ENCODE measurements at regions not wholly inside any gene's neighbourhood (a gene's known extent, or its start where the extent isn't known, plus 50 kb on each side); places are given as distances from the start of the nearest gene placed in this dataset.

DNA sequence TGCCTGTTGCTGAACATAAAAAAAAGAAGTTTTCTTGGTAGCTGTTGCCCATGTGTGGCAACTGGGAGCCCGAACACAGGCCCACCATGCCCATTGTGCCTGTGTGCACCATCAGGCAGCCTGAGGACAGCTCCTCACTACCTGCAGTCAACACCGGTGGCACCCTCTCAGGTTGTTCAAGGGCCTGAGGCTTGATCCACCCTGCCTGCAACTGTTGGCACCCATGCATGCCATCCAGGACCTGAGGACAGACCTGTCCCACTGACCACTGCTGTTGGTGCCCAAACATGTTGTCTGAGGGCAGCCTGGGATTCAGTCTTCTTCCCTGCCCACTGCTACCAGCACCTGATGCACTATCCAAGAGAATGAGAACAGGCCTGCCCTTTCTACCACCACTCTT, 661.1 kb upstream of the ZNF804A start:
- WGBS (ENCODE audit: insufficient coverage, low coverage, missing lambda C conversion rate), result 0% methylated on average over 2 of the region's 2 CpGs
- Histone ChIP-seq H3K9me3 (replicated peaks; ENCODE audit: control insufficient read depth, insufficient read depth, low read depth, low read length) (no peaks in the 10 kb centered on the region; the same call in 1 of the 2 replicates), H4K20me1 (replicated peaks; ENCODE audit: control insufficient read depth, insufficient read depth, low read length) (no peaks in the 10 kb centered on the region), H3K4me1 (replicated peaks in 1 of 2; ENCODE audit: control insufficient read depth in 2 of 2, insufficient read depth in 2 of 2, low read length in 2 of 2) (no peaks in the 10 kb centered on the region), H2AFZ (ENCODE audit: low read depth, low read length) (no peak overlapping the region), H3K36me3 (ENCODE audit: control insufficient read depth, insufficient read depth, low read length) (no peaks in the 10 kb centered on the region), H3K9ac (ENCODE audit: insufficient read depth in 1 of 2, low read depth in 2 of 2, low read length in 2 of 2) (no peak overlapping the region), H3K4me2 (ENCODE audit: insufficient read depth, low read length) (no peak overlapping the region), H3K27me3 (ENCODE audit: control insufficient read depth in 2 of 2, insufficient read depth in 2 of 2, low read length in 2 of 2) (no peaks in the 10 kb centered on the region), H3K9me1 (ENCODE audit: control insufficient read depth, insufficient read depth, low read length) (no peaks in the 10 kb centered on the region), H3K79me2 (ENCODE audit: control insufficient read depth, insufficient read depth, low read length) (no peaks in the 10 kb centered on the region), H3K4me3 (no peak overlapping the region), H3K27ac (ENCODE audit: extremely low read depth, low read depth, low read length) (no peak overlapping the region)
- intact Hi-C loops (cut with micrococcal nuclease), result no loop called here
- ChIA-PET POLR2A (no interaction called here), CTCF (ENCODE audit: low intra/inter-chr PET ratio) (no interaction called here)
- ATAC-seq (no peak), FAIRE-seq (no peak), DNase-seq (ENCODE audit: extremely low read depth in 1 of 4, low spot score in 3 of 4) (no peak)
- TF ChIP-seq ZBTB7A (IDR thresholded peaks at IDR 0.05; ENCODE audit: borderline replicate concordance, control insufficient read depth, low read depth, low read length), result no peak
- TF ChIP-seq JUN (IDR thresholded peaks at IDR 0.05; ENCODE audit: borderline replicate concordance, low read depth, low read length), result no peak
- no peak for TF ChIP-seq JUN (CRISPR knock-in tag; IDR thresholded peaks at IDR 0.05; ENCODE audit: borderline replicate concordance)
- TF ChIP-seq, protein P1, sequence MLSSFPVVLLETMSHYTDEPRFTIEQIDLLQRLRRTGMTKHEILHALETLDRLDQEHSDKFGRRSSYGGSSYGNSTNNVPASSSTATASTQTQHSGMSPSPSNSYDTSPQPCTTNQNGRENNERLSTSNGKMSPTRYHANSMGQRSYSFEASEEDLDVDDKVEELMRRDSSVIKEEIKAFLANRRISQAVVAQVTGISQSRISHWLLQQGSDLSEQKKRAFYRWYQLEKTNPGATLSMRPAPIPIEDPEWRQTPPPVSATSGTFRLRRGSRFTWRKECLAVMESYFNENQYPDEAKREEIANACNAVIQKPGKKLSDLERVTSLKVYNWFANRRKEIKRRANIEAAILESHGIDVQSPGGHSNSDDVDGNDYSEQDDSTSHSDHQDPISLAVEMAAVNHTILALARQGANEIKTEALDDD (IDR thresholded peaks at IDR 0.05), result no peak
- TF ChIP-seq NCOA2 (IDR thresholded peaks at IDR 0.05; ENCODE audit: partially characterized antibody in 2 of 2), result no peak
- no peak for TF ChIP-seq KAT8 (IDR thresholded peaks at IDR 0.05; ENCODE audit: low read depth)
- no peak for TF ChIP-seq HNRNPLL (IDR thresholded peaks at IDR 0.05; ENCODE audit: low read depth, low read length, poor library complexity, severe bottlenecking)
- TF ChIP-seq ETS2 (tag; IDR thresholded peaks at IDR 0.05; ENCODE audit: borderline replicate concordance, poor library complexity, severe bottlenecking), result no peak
- no peak for TF ChIP-seq BRD9 (IDR thresholded peaks at IDR 0.05; ENCODE audit: low read depth, partially characterized antibody)
- TF ChIP-seq DDX20 (tag; IDR thresholded peaks at IDR 0.05; ENCODE audit: low read depth), result no peak
- no TSS peak for BruUV-seq (replicated peaks)
- in situ Hi-C loops (cut with MboI), result no loop called here
